ENCODE measurements at regions not wholly inside any gene's neighbourhood (a gene's known extent, or its start where the extent isn't known, plus 50 kb on each side); places are given as distances from the start of the nearest gene placed in this dataset.
"Not testable (repeated sequence)": the region's sequence is repeated elsewhere in the genome, so short reads cannot be mapped to it uniquely, and the experiment has no call there.

GRCh38 chr3:102699819-102700140, 265.0 kb downstream of the ZPLD1 start:
- no peak for TF ChIP-seq CTCF (conservative IDR thresholded peaks at IDR 0.05; ENCODE audit: low read depth, low read length)
- no peak overlapping the region for H3K4me3 ChIP-seq (ENCODE audit: low read depth, low read length)
- DNase-seq (ENCODE audit: low read depth), result no peak

- no peak overlapping the region for H3K4me3 ChIP-seq (ENCODE audit: low read depth, low read length)
- no peak for TF ChIP-seq CTCF (conservative IDR thresholded peaks at IDR 0.05; ENCODE audit: low read depth, low read length)
- DNase-seq (ENCODE audit: low read depth), result no peak
These were observed 278.1 kb downstream of the ZPLD1 start for GRCh38 chr3:102712896-102713295.

DNA sequence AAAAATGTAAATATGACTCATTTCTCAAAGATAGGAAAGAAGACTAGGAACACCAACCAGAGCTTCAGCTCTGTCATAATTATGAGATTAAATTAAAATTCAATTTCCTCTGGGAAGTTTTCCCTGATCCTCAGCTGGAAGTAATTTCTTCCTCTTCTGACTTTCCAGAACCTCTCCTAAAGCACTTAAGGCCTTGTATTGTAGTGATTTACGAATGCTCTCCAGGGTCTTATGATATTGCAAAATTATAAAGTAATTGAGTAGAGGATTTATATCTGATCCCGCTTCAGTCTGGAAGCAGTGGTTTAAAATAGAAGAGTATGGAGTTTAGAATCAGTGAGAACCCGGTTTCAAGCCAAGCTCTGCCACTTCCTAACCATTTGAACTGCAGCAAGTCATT, 279.8 kb downstream of the ZPLD1 start:
- no peak overlapping the region for H3K4me3 ChIP-seq (ENCODE audit: low read depth, low read length)
- TF ChIP-seq CTCF (conservative IDR thresholded peaks at IDR 0.05; ENCODE audit: low read depth, low read length), result no peak
- no peak for DNase-seq (ENCODE audit: low read depth)

GRCh38 chr3:102715030-102715697, 280.3 kb downstream of the ZPLD1 start:
- DNase-seq (ENCODE audit: low read depth), result no peak
- H3K4me3 ChIP-seq (ENCODE audit: low read depth, low read length), result no peak overlapping the region
- TF ChIP-seq CTCF (conservative IDR thresholded peaks at IDR 0.05; ENCODE audit: low read depth, low read length), result no peak

- no peak for DNase-seq (ENCODE audit: low read depth)
- no peak for TF ChIP-seq CTCF (conservative IDR thresholded peaks at IDR 0.05; ENCODE audit: low read depth, low read length)
- H3K4me3 ChIP-seq (ENCODE audit: low read depth, low read length), result no peak overlapping the region
These were observed 283.8 kb downstream of the ZPLD1 start for GRCh38 chr3:102718651-102719050.

GRCh38 chr3:102722317-102722716, 287.5 kb downstream of the ZPLD1 start:
- H3K4me3 ChIP-seq (ENCODE audit: low read depth, low read length), result no peak overlapping the region
- DNase-seq (ENCODE audit: low read depth), result no peak
- no peak for TF ChIP-seq CTCF (conservative IDR thresholded peaks at IDR 0.05; ENCODE audit: low read depth, low read length)

- H3K4me3 ChIP-seq (ENCODE audit: low read depth, low read length), result no peak overlapping the region
- no peak for DNase-seq (ENCODE audit: low read depth)
- TF ChIP-seq CTCF (conservative IDR thresholded peaks at IDR 0.05; ENCODE audit: low read depth, low read length), result no peak
These were observed 292.5 kb downstream of the ZPLD1 start for GRCh38 chr3:102727340-102727739.

GRCh38 chr3:102732581-102732980, 297.8 kb downstream of the ZPLD1 start:
- DNase-seq (ENCODE audit: low read depth); H3K4me3 ChIP-seq (ENCODE audit: low read depth, low read length): not testable (repeated sequence)
